Thyroid gland (tissue), 4 donors: ENCODE measurements at regions not wholly inside any gene's neighbourhood (a gene's known extent, or its start where the extent isn't known, plus 50 kb on each side); places are given as distances from the start of the nearest gene placed in this dataset.

Experiments used
- CTCF ChIP-seq, 6 experiments: fragments of 200-600 bp in 3 of 6; fragments of 450-650 bp in 3 of 6; sonication (generic) in 3 of 6; IDR thresholded peaks; one replicate each; pipeline ENCODE4 v1.5.1; 2016 to 2019; ENCODE audit warnings: antibody characterized with exemption in 6 of 6, mild to moderate bottlenecking in 2 of 6, inconsistent platforms in 1 of 6, moderate library complexity in 1 of 6
- POLR2A ChIP-seq, 2 donors: fragments of 450-650 bp; IDR thresholded peaks; one replicate each; pipeline ENCODE4 v1.6.1; 2017; ENCODE audit warnings: antibody characterized with exemption in 2 of 2, mild to moderate bottlenecking in 2 of 2, moderate library complexity in 1 of 2

- TF ChIP-seq CTCF (IDR thresholded peaks at IDR 0.05), result no peak
- no peak for TF ChIP-seq POLR2A (IDR thresholded peaks at IDR 0.05)
Measured at GRCh38 chr16:35184356-35184870, 1725.0 kb downstream of the TP53TG3F start.
